ENCODE measurements at regions not wholly inside any gene's neighbourhood (a gene's known extent, or its start where the extent isn't known, plus 50 kb on each side); places are given as distances from the start of the nearest gene placed in this dataset.

DNA sequence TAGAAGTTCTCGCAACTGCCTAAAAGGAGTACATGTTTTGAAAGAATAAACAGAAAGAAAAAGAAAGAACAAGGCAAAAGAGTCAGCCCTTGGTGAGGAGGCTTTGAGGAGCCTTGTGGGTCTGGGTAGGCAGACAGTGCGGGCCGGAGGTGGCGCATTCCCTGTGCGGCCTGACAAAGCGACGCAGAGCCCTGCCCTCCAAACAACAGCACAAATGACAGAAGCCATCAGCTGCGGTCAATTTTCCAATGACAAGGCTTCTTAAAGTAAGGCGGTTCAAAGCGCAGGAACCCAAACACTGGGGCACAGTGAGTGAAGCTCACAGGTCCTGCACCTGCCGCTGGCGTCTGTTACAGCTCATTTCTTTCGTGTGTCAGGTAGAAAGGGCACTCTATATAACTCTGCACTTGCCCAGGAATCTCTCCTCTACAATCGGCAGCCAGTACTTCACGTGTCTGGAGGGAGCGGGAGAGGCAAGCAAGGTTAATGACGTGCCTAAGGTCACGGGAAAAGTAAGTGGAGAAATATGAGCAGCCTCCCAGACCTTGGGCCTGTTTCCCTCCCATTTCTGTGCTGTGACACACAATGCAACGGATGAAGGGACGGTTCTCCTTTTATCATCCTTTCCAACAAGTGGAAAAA lies 178.1 kb downstream of the OPA1 start:
- H2BK12ac ChIP-seq (ENCODE audit: insufficient read length, low read depth, low read length): no peak overlapping the region
- H3K9ac ChIP-seq (ENCODE audit: extremely low read depth, insufficient read length, low read length): no peak overlapping the region
- H2AK5ac ChIP-seq (ENCODE audit: insufficient read length, low read length): no peak overlapping the region
- no peaks in the 10 kb centered on the region for H3K9me3 ChIP-seq (ENCODE audit: control insufficient read depth, low read depth, low read length)
- H3K79me2 ChIP-seq (ENCODE audit: insufficient read depth, low read length): no peaks in the 10 kb centered on the region
- H3K27me3 ChIP-seq (ENCODE audit: insufficient read depth, low read length): peaks cover 4% of the 10 kb centered on the region; the same call in 1 of the 2 replicates
- H2AFZ ChIP-seq (ENCODE audit: low read length): no peak overlapping the region
- no peak overlapping the region for H3K27ac Mint-ChIP-seq
- no peak overlapping the region for H3K4me3 Mint-ChIP-seq
- H3K27ac ChIP-seq (ENCODE audit: insufficient read length, low read depth, low read length): no peak overlapping the region
- no peaks in the 10 kb centered on the region for H3K23me2 ChIP-seq (ENCODE audit: insufficient read length, low read depth, low read length, poor library complexity, severe bottlenecking)
- no peaks in the 10 kb centered on the region for H3K79me1 ChIP-seq (ENCODE audit: insufficient read depth, low read depth, low read length, poor library complexity, severe bottlenecking)
- no CpG with 5 or more reads among the region's 20 CpGs for WGBS (ENCODE audit: extremely low coverage, insufficient read length, low lambda C conversion rate)
- DNase-seq: peak; percentile 12
- peaks cover 0 to 2% of the 10 kb centered on the region in 2 experiments; a peak in 1 of 5 replicates for H3K9me3 Mint-ChIP-seq
- H3K14ac ChIP-seq (ENCODE audit: insufficient read depth, low read length): no peak overlapping the region; the same call in 1 of the 2 replicates
- H3K56ac ChIP-seq (ENCODE audit: insufficient read length, low read depth, low read length): no peak overlapping the region
- H2BK15ac ChIP-seq (ENCODE audit: low read depth, low read length): no peak overlapping the region
- no peak overlapping the region for H3K4me2 ChIP-seq (ENCODE audit: insufficient read depth, insufficient read length, low read length)
- no peak for TF ChIP-seq CTCF (conservative IDR thresholded peaks at IDR 0.05)
- H3T11ph ChIP-seq (ENCODE audit: low read length): no peak overlapping the region
- no peak overlapping the region for H3K18ac ChIP-seq (ENCODE audit: insufficient read length, low read depth, low read length)
- H2BK120ac ChIP-seq (ENCODE audit: low read depth, low read length, poor library complexity, severe bottlenecking): no peak overlapping the region
- no peak overlapping the region for H3K23ac ChIP-seq (ENCODE audit: insufficient read length, low read depth, low read length)
- no peaks in the 10 kb centered on the region for H4K20me1 ChIP-seq (ENCODE audit: control insufficient read depth, insufficient read depth, insufficient read length)
- no peak overlapping the region for H2BK5ac ChIP-seq (ENCODE audit: insufficient read length, low read length)
- no peaks in the 10 kb centered on the region; a peak in 1 of 7 replicates for H3K36me3 Mint-ChIP-seq (ENCODE audit: insufficient read depth in 1 of 3, low read depth in 3 of 3)
- peaks cover 36% of the 10 kb centered on the region for H3K27me3 Mint-ChIP-seq (ENCODE audit: low read depth)
- H4K5ac ChIP-seq (ENCODE audit: insufficient read length, low read depth, low read length): no peak overlapping the region
- no peak overlapping the region for H3K4ac ChIP-seq (ENCODE audit: low read depth, low read length)
- H3K4me1 ChIP-seq (ENCODE audit: insufficient read depth, low read length): peaks cover 4% of the 10 kb centered on the region; the same call in 1 of the 2 replicates
- no peak overlapping the region for H4K91ac ChIP-seq (ENCODE audit: insufficient read length, low read depth, low read length)
- H4K8ac ChIP-seq (replicated peaks; ENCODE audit: insufficient read length, low read depth, low read length): no peak overlapping the region
- peaks cover 22 to 38% of the 10 kb centered on the region in 2 experiments for H3K4me1 Mint-ChIP-seq
- H2BK20ac ChIP-seq (ENCODE audit: low read depth, low read length, poor library complexity, severe bottlenecking): no peak overlapping the region

All from H9 (cell line).